GM18502 (cell line): ENCODE measurements at regions not wholly inside any gene's neighbourhood (a gene's known extent, or its start where the extent isn't known, plus 50 kb on each side); places are given as distances from the start of the nearest gene placed in this dataset.
"Not testable (repeated sequence)": the region's sequence is repeated elsewhere in the genome, so short reads cannot be mapped to it uniquely, and the experiment has no call there.

ENCODE experiments used
- ATAC-seq: cut with Tn5 transposase; IDR thresholded peaks from one replicate; pipeline ENCODE4 v1.9.1; 2021; ENCODE audit warnings: mild to moderate bottlenecking; ENCODE audit not compliant: unreplicated experiment, poor library complexity

DNA sequence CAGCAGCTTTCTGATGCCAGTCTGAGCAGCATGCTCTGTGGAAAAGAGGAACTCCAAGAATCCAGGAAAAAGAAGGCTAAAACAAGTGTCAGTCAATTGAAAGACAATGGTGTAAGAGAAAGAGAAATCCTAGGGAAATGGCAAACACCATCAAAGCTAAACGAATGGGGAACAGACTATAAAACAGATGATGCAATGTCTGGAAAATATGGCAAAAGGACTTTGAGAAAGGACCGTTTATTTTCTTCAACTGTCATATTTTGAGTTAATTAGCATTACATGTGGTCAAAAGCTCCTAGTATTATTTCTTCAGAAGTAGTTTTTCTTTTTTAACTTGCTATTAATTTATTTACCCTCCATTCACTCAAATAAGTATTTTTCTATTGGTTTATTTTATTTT, 465.2 kb downstream of the LRRC70 start:
- ATAC-seq = no peak

DNA sequence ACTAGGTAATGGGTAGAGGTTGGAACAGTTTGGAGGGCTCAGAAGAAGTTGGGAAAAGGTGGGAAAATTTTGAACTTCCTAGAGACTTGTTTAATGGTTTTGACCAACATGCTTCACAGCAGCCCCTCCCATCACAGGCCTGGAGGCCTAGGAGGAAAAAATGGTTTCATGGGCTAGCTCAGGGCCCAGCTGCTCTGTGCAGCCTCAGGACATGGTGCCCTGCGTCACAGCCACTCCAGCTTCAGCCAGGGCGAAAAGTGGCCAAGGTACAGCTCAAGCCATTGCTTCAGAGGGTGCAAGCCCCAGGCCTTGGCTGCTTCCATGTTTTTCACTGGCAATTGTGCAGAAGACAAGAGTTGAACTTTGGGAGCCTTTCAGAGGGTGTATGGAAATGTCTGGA, 453.7 kb downstream of the LRRC70 start:
- ATAC-seq = no peak

DNA sequence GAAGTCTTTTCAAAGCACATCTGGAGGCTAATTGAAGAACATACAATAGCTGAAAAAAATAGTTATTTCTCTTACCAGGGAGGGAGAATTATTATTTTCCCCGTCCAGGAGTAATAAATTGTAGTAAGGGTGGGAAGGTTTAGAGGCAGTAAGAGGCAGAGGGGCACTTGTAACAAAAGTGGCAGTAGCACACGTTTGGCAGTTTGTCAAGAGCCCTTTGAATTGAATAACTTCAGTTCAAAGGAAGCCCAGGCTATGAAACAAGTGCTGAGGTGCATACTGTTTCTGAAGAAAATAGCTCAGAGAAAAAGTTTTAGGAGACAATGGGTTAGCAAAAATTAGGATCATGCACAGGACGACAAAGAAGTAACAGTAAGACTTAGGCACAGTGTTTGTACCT, 451.3 kb downstream of the LRRC70 start:
- no peak for ATAC-seq

GRCh38 chr5:63025679-63026078, 447.1 kb downstream of the LRRC70 start:
- ATAC-seq = peak; percentile 59

- ATAC-seq = no peak
Observed at GRCh38 chr5:63022403-63022802, 443.8 kb downstream of the LRRC70 start.

DNA sequence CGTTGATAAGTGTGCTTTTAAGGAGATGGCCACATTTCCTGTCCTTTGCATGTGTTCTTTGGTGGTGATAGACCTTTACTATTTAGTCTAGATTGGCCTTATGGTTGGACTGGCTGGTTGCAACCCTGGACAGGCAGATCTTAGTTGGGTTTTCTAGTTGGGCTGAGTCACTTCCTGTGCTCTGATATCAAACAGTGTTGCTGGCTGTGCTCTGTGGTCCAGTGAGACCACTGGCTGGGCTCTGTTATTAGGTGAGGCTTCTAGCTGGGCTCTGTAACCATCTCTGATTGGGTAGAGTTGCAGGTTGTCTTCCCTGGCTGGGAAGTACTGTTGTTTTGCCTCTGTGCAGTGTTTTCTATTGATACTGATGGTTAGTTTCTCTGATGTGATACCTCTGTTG, 432.5 kb downstream of the LRRC70 start:
- no peak for ATAC-seq

DNA sequence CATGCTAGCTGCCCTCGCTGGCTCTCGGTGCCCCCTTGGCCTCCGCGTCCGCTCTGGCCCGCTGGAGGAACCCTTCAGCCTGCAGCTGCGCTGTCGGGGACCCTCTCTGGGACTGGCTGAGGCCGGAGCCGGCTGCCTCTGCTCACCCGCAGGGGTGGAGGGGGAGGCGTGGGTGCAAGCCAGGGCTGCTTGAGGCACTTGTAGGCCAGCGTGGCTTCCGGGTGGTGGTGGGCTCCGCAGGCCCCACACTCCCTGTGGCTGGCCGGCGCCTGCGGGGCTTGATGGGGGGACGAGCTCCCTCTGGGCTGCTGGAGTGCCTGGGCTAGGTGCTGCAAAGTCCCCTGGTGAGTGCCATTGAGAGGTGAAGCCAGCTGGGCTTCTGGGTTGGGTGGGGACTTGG, 429.6 kb downstream of the LRRC70 start:
- no peak for ATAC-seq

GRCh38 chr5:62994842-62995241, 416.2 kb downstream of the LRRC70 start:
- ATAC-seq = not testable (repeated sequence)

DNA sequence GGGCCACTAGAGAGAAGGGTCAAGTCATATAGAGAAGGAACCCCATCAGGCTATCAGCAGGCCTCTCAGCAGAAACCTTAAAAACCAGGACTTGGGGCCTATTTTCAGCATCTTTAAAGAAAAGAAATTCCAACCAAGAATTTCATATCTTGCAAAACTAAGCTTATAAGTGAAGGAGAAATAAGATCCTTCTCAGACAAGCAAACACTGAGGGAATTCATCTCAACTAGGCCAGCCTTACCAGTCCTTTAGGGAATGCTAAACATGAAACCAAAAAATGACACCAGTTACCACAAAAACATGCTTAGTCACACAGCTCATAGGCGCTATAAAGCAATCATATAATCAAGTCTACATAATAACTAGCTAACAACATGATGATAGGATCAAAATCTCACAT, 407.1 kb downstream of the LRRC70 start:
- no peak for ATAC-seq

- ATAC-seq = no peak
Observed at GRCh38 chr5:62982348-62982747, 403.7 kb downstream of the LRRC70 start.

GRCh38 chr5:62980884-62981283, 402.3 kb downstream of the LRRC70 start:
- ATAC-seq = no peak

GRCh38 chr5:62979472-62979871, 400.9 kb downstream of the LRRC70 start:
- ATAC-seq = no peak

DNA sequence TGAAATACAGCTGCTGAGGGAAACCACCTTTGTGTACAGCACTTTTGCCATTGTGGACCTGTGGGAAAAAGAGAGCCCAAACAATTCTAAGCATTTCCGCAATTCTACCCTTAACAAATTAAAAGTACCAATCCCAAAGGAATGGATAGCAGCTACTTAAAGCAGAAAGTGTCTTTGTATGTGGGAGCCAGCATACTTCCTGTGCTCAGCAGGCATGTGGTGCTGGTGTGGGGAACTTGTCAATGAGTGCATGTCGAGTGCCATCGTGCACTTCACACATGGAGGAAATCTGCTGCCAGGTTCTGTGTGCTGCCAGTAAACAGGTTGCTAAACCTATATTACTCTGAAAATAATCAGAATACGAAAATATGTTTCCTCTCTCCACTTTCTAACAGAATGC, 399.0 kb downstream of the LRRC70 start:
- ATAC-seq = no peak

DNA sequence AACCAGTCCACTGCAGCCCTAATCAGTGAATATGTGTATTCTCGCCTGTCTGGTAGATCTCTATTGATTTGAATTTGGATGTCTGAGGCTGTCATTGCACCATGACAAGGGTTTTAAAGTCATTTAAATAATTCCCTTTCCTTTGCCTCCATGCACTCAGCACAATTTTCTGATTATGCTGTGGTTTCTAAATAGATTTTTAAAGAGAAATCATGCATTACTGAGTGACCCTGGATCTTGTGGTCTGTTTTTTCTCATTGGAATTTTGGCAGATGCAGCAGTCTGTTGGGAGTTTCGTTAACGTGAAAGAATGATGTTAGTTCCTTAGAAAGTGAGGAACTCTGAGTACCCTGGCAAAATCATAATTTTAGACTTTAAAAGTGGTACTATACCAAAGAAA, 396.0 kb downstream of the LRRC70 start:
- no peak for ATAC-seq

DNA sequence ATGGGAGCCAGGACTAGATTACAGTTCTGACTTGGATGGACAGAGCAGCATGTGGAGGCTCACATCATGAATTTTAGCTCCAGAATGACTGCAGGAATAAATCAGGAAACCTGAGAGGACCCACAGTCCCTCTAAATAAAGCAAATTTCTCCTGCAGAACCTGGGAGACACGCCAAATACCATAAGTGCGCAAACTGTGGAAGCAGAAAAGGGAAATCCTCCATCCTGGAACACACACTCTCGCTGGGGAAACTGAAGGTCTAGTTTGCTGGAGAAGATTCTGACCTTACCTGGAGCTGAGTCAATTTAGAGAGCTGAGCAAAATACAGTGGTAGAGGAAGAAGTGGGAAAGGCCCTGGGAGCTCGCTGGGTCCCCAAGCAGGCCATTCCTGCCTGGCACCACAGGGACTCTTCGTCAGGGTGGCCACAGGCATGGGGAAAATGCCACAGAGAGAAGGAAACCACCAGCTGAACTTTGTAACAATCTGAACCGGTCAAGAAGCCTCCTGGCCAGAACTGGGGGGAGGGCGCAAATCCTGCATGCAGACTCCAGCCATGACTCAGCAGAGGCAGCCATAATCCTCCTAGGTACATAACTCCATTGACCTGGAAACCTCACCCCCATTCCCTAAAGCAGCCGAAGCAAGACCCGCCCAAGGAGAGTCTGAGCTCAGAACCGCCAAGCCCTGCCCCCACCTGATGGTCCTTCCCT, 390.9 kb downstream of the LRRC70 start:
- ATAC-seq = no peak

GRCh38 chr5:62964428-62964827, 385.8 kb downstream of the LRRC70 start:
- no peak for ATAC-seq

DNA sequence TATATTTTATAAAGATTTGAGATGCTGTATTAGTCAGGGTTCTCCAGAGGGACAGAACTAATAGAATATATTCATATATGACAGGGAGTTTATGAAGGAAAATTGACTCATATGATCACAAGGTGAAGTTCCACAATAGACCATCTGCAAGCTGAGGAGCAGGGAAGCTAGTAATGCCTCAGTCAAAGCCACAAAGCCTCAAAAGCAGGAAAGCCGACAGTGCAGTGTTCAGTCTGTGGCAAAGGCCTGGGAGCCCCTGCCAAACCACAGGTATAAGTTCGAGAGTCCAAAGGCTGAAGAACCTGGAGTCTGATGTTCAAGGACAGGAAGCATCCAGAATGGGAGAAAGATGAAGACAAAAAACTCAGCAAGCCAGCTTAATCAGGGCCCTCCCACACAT, 382.2 kb downstream of the LRRC70 start:
- ATAC-seq = no peak

DNA sequence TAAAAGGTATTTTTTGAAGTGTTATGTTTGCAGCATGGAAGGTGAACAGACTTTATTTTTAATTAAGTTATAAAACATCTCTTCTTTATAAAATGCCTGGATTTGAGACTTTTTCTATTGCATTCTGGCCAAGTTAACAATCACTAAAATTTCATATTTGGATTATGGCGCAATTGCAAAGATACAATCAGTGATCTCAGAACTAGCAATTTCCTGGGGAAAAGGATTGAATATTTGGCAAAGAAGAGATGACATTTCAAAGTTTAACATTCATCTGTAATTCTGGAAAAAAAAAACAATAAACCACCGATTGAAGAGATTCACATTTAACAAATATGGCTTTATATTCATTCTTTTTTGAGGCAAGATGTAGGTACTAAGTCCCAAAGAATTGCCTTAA, 378.0 kb downstream of the LRRC70 start:
- ATAC-seq = no peak

DNA sequence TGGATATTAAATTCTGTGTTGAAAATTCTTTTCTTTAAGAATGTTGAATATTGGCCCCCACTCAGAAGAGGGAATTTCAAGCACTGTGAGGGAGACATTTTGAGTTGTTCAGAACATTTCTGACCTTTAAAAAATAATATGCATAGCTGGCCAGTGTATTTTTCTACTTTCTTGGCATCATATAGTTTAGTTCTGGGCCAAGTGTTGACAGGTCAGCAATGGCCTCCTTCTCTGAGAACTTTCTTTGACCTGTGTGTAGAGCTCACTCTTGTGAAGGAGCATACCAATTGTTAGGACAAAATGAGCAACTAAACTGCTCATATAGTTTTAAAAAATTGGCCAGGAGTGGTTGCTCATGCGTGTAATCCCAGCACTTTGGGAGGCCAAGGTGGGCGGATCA, 376.0 kb downstream of the LRRC70 start:
- no peak for ATAC-seq

- ATAC-seq = no peak
Observed at GRCh38 chr5:62948301-62948700, 369.7 kb downstream of the LRRC70 start.

DNA sequence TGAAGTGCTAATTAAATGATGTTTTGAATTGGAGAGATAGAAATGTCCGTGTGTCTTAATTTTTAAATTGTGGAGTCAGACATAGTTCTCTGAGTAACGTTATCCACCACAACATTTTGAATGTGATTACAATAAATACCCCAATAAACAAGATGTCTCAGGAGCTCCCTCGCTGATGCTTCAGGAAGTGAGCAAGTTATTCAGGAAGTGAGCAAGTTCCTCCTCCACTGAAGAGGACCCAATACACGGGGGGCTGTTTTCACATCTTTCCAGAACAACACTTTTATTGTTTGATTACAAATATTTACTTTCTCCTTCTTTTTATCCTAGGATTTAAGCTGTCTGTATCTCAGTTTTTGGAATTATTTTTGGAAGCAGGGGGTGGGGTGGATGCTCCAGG, 363.8 kb downstream of the LRRC70 start:
- ATAC-seq = no peak

GRCh38 chr5:62938927-62939326, 360.3 kb downstream of the LRRC70 start:
- ATAC-seq = no peak
